Pancreas (tissue), 10 donors: ENCODE measurements at regions not wholly inside any gene's neighbourhood (a gene's known extent, or its start where the extent isn't known, plus 50 kb on each side); places are given as distances from the start of the nearest gene placed in this dataset.

Source experiments
- ATAC-seq, 4 donors: fragments of 200-7000 bp; cut with Tn5 transposase; one replicate each; pipeline versions ENCODE4 v1.8.0 to v1.9.1; 2020; ENCODE audit warnings: mild to moderate bottlenecking in 4 of 4, moderate library complexity in 4 of 4
- DNase-seq, 6 donors: peaks; one replicate each; pipeline ENCODE4 v3.0.0-alpha.2; 2020
- FAIRE-seq: peaks from 2 replicates; lab custom pipeline; 2012; peaks lifted over from hg19 to GRCh38; lab: Jason Lieb, UNC
- H3K27ac ChIP-seq, 4 donors: fragments of 200-600 bp; sonication (generic); 1 replicate in 3 of 4; 2 replicates in 1 of 4; pipeline versions ENCODE4 v1.5.0 to v1.8.0; 2020
- H3K27me3 ChIP-seq, 4 donors: fragments of 200-600 bp; one replicate each; pipeline ENCODE4 v1.8.0; 2021
- H3K36me3 ChIP-seq, 3 donors: fragments of 200-600 bp; sonication (generic) in 1 of 3; one replicate each; pipeline versions ENCODE4 v1.5.0 to v1.8.0; 2020 to 2021
- H3K4me1 ChIP-seq, 3 donors: fragments of 200-600 bp; one replicate each; pipeline ENCODE4 v1.8.0; 2021
- H3K4me3 ChIP-seq, 4 donors: fragments of 200-600 bp; sonication (generic) in 2 of 4; one replicate each; pipeline versions ENCODE4 v1.5.0 to v1.8.0; 2020 to 2021
- H3K9me3 ChIP-seq, 4 donors: fragments of 200-600 bp; one replicate each; pipeline ENCODE4 v1.8.0; 2021
- CTCF ChIP-seq, 4 donors: fragments of 200-600 bp; sonication (generic) in 3 of 4; IDR thresholded peaks; one replicate each; pipeline versions ENCODE4 v1.5.0 to v1.8.0; 2021; ENCODE audit warnings: antibody characterized with exemption in 4 of 4
- whole genome bisulfite sequencing, 2 donors: extraction: QIAGEN DNeasy Blood & Tissue Kit; methylation state at CpG; one replicate each; pipeline ENCODE4 v1.1.7; 2013; 5-methylcytosine and 5-hydroxymethylcytosine counted together
- intact Hi-C, 3 donors: fragments of 100-400 bp; cut with DNase I; formaldehyde crosslinking; loops; one replicate each; pipeline versions ENCODE4 v1.11.1 to v1.14.2; 2022
- donor health status: healthy with polysubstance abuse.
- donor health status: DM: no; HTN: no; CAD: no; lungs with moderate emphysema.
- donor health status: DM: no; HTN: no; CAD: no.
- donor health status: control.
- donor health status: control.
- donor health status: Bipolar disorder and iron deficiency.
- donor health status: DM: yes; HTN: yes; CAD: no.
- donor health status: DM: no; HTN: no; CAD: no.
- donor health status: DM: no; HTN: no; CAD: no.
- donor health status: DM: yes; HTN: yes; CAD: no.

- Histone ChIP-seq H3K9me3 (no peaks in the 10 kb centered on the region), H3K27me3 (peaks cover 0 to 7% (median 0%) of the 10 kb centered on the region in 4 donors), H3K36me3 (no peaks in the 10 kb centered on the region), H3K4me1 (no peaks in the 10 kb centered on the region), H3K4me3 (no peak overlapping the region), H3K27ac (no peak overlapping the region)
- intact Hi-C loops: no loop called here
- no peak for DNase-seq
- no peak for FAIRE-seq
- 60 to 61% methylated on average over 5 of the region's 5 CpGs for WGBS, 2 donors
- no peak for TF ChIP-seq CTCF (IDR thresholded peaks at IDR 0.05)
- no peak for ATAC-seq
Observed at GRCh38 chr11:131303611-131304119, 66.8 kb upstream of the NTM start.

GRCh38 chr11:131305005-131305404 lies 65.4 kb upstream of the NTM start:
- Histone ChIP-seq H3K36me3 (no peaks in the 10 kb centered on the region), H3K9me3 (no peaks in the 10 kb centered on the region), H3K4me3 (no peak overlapping the region), H3K27me3 (peaks cover 0 to 7% (median 0%) of the 10 kb centered on the region in 4 donors), H3K27ac (no peak overlapping the region), H3K4me1 (no peaks in the 10 kb centered on the region)
- no peak for TF ChIP-seq CTCF (IDR thresholded peaks at IDR 0.05)
- intact Hi-C loops: no loop called here
- ATAC-seq: no peak
- 45 to 55% methylated on average over 3 of the region's 3 CpGs for WGBS, 2 donors
- DNase-seq: no peak
- FAIRE-seq: no peak

- no peaks in the 10 kb centered on the region for H3K4me1 ChIP-seq
- DNase-seq: no peak
- no peak for TF ChIP-seq CTCF (IDR thresholded peaks at IDR 0.05)
- H3K9me3 ChIP-seq: no peaks in the 10 kb centered on the region
- H3K36me3 ChIP-seq: no peaks in the 10 kb centered on the region
- no peak for FAIRE-seq
- no peak overlapping the region for H3K4me3 ChIP-seq
- H3K27me3 ChIP-seq: no peaks in the 10 kb centered on the region
- intact Hi-C loops: no loop called here
- 53 to 64% methylated on average over 6 of the region's 6 CpGs for WGBS, 2 donors
- ATAC-seq: no peak
- H3K27ac ChIP-seq: no peak overlapping the region
Observed at GRCh38 chr11:131307506-131307905, 62.9 kb upstream of the NTM start.

GRCh38 chr11:131309776-131310175 lies 60.6 kb upstream of the NTM start:
- DNase-seq: no peak
- H3K4me1 ChIP-seq: no peaks in the 10 kb centered on the region
- H3K36me3 ChIP-seq: no peaks in the 10 kb centered on the region
- 69 to 73% methylated on average over 5 of the region's 5 CpGs for whole genome bisulfite sequencing, 2 donors
- H3K9me3 ChIP-seq: no peaks in the 10 kb centered on the region
- FAIRE-seq: no peak
- no peak for TF ChIP-seq CTCF (IDR thresholded peaks at IDR 0.05)
- H3K4me3 ChIP-seq: no peak overlapping the region
- no peak overlapping the region for H3K27ac ChIP-seq
- intact Hi-C loops: no loop called here
- no peak for ATAC-seq
- no peaks in the 10 kb centered on the region for H3K27me3 ChIP-seq

- FAIRE-seq: no peak
- Histone ChIP-seq H3K36me3 (no peaks in the 10 kb centered on the region), H3K27me3 (no peaks in the 10 kb centered on the region), H3K27ac (no peak overlapping the region), H3K4me3 (no peak overlapping the region), H3K9me3 (no peaks in the 10 kb centered on the region), H3K4me1 (no peaks in the 10 kb centered on the region)
- ATAC-seq: no peak
- DNase-seq: no peak
- 60 to 61% methylated on average over 10 of the region's 10 CpGs for WGBS, 2 donors
- TF ChIP-seq CTCF (IDR thresholded peaks at IDR 0.05): no peak
- intact Hi-C loops: no loop called here
Observed at GRCh38 chr11:131311776-131312514, 58.5 kb upstream of the NTM start.
